ENCODE measurements at regions not wholly inside any gene's neighbourhood (a gene's known extent, or its start where the extent isn't known, plus 50 kb on each side); places are given as distances from the start of the nearest gene placed in this dataset.

DNA sequence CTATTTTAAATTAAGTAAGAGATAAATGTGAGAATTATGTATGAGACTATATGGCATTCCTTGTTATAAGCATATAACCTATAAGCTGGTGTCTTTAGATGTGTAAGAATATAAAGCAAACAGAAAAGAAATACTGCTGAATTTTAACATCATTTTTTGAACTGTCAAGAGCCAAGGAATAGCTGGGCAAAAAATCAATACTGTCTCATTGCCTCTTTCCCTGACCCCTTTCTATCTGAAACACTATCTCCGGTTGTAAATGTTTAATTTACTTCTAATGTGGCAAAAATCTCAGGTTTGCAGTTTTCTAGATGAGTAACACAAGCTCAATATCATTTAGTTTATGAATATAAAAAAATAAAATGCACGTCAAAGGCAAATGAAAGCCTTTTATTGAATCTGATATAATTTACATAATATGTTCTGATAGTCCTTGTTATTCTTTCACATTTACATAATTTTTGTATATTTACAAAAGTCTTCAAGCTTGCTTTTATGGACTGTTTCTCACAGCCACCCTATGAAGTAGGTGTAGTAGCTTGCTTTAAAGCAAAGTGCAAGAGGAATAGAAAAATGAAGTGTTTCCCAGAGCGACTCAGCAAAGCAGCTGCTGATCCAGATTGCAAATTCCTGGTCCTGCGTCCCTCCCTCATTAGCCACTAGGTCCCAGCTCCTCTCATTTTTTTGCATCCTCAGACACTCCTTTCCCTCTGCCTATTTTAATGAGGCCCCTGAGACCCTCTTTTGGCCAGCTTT is 188.2 kb upstream of the RFC3 start:
- Histone ChIP-seq H3K14ac (ENCODE audit: low read length in 2 of 2) (no peak overlapping the region), H3K9me3 (ENCODE audit: control insufficient read depth, low read length) (no peaks in the 10 kb centered on the region), H2BK5ac (ENCODE audit: low read depth, low read length, poor library complexity, severe bottlenecking) (no peak overlapping the region), H3K23ac (ENCODE audit: low read length in 2 of 2) (no peak overlapping the region), H3K27me3 (ENCODE audit: control insufficient read depth in 1 of 2, insufficient read depth in 1 of 2, low read length in 2 of 2) (no peaks in the 10 kb centered on the region), H3K27ac (ENCODE audit: low read length, poor library complexity, severe bottlenecking) (no peak overlapping the region), H2BK15ac (ENCODE audit: low read depth, poor library complexity, severe bottlenecking) (no peak overlapping the region), H3K79me1 (replicated peaks; ENCODE audit: low read length, poor library complexity, severe bottlenecking) (no peaks in the 10 kb centered on the region), H3K4ac (ENCODE audit: low read depth in 1 of 2, low read length in 2 of 2) (peak overlapping the region in 1 of 2 experiments; percentile 38), H3K18ac (ENCODE audit: low read depth in 1 of 2, low read length in 2 of 2) (peak overlapping the region in 1 of 2 experiments; percentile 54), H3K9ac (ENCODE audit: low read length) (no peak overlapping the region), H3K36me3 (ENCODE audit: control insufficient read depth in 1 of 2, insufficient read depth in 2 of 2, low read depth in 1 of 2, low read length in 2 of 2) (no peaks in the 10 kb centered on the region), H4K91ac (ENCODE audit: low read length) (no peak overlapping the region), H2BK12ac (ENCODE audit: low read length in 2 of 2) (no peak overlapping the region), H3K4me2 (ENCODE audit: low read length, poor library complexity, severe bottlenecking) (no peak overlapping the region), H3K4me1 (ENCODE audit: control insufficient read depth, insufficient read depth, low read depth, low read length) (peaks cover 5% of the 10 kb centered on the region), H2AFZ (ENCODE audit: low read depth, low read length) (no peak overlapping the region), H3K4me3 (ENCODE audit: insufficient read depth in 1 of 2, low read depth in 1 of 2, low read length in 2 of 2) (no peak overlapping the region), H4K8ac (ENCODE audit: low read length) (no peak overlapping the region), H2BK120ac (ENCODE audit: low read depth, low read length) (no peak overlapping the region), H2AK5ac (ENCODE audit: low read length, severe bottlenecking) (no peak overlapping the region)
- DNase-seq, result no peak
- 77% methylated on average over 2 of the region's 4 CpGs for WGBS

DNA sequence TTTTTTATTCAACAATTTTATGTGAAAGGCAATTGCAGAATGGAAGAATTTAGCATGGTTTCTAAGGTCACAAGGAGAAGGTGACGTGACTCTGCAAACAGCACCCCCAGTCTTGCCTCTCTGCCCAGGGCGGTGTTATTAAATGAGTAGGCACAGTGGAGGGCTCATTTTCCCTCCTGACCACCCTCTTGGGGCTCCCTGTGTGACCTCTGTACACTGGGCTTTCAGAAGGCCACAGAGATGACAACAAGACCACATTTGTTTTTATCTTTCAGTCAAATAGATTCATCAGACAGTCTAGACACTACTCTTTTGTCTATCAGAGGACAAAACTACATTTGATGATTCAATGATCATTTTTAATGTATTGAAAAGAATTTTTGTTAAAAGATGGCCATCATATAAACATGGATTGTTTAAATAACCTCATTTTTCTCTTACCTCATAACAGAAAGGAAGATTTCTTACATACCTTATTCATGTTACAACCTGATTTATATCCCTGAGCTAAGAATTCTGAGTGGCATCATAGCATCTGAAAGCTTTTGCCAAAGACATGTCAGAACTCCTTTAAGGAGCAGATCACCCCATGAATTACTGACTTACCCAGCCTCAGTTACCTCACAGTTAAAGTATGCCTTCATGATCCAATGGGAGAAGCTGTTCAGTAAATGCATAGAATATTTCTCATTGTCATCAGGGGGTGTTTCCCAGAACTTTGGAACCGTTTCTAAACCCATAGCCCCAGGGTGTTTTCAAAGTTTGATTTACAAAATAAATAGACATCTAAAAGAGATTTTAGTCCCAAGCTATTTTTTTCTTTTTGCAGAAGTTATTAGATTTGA is 184.0 kb upstream of the RFC3 start:
- H3K4ac ChIP-seq (ENCODE audit: low read depth in 1 of 2, low read length in 2 of 2), result no peak overlapping the region
- H3K27me3 ChIP-seq (ENCODE audit: control insufficient read depth in 1 of 2, insufficient read depth in 1 of 2, low read length in 2 of 2), result no peaks in the 10 kb centered on the region
- no peak overlapping the region for H2BK120ac ChIP-seq (ENCODE audit: low read depth, low read length)
- H3K4me1 ChIP-seq (ENCODE audit: control insufficient read depth, insufficient read depth, low read depth, low read length), result peaks cover 6% of the 10 kb centered on the region
- H3K36me3 ChIP-seq (ENCODE audit: control insufficient read depth in 1 of 2, insufficient read depth in 2 of 2, low read depth in 1 of 2, low read length in 2 of 2), result no peaks in the 10 kb centered on the region
- no peaks in the 10 kb centered on the region for H3K9me3 ChIP-seq (ENCODE audit: control insufficient read depth, low read length)
- H2BK12ac ChIP-seq (ENCODE audit: low read length in 2 of 2), result no peak overlapping the region
- H3K18ac ChIP-seq (ENCODE audit: low read depth in 1 of 2, low read length in 2 of 2), result no peak overlapping the region
- H3K79me1 ChIP-seq (replicated peaks; ENCODE audit: low read length, poor library complexity, severe bottlenecking), result no peaks in the 10 kb centered on the region
- peak overlapping the region; percentile 41 for H4K8ac ChIP-seq (ENCODE audit: low read length)
- H3K27ac ChIP-seq (ENCODE audit: low read length, poor library complexity, severe bottlenecking), result peak overlapping the region; percentile 40
- H2AK5ac ChIP-seq (ENCODE audit: low read length, severe bottlenecking), result peak overlapping the region; percentile 35
- H3K4me2 ChIP-seq (ENCODE audit: low read length, poor library complexity, severe bottlenecking), result no peak overlapping the region
- H2BK5ac ChIP-seq (ENCODE audit: low read depth, low read length, poor library complexity, severe bottlenecking), result no peak overlapping the region
- H2BK15ac ChIP-seq (ENCODE audit: low read depth, poor library complexity, severe bottlenecking), result no peak overlapping the region
- H3K9ac ChIP-seq (ENCODE audit: low read length), result peak overlapping the region; percentile 15
- WGBS, result 94% methylated on average over 2 of the region's 3 CpGs
- DNase-seq, result peak; percentile 29
- H3K4me3 ChIP-seq (ENCODE audit: insufficient read depth in 1 of 2, low read depth in 1 of 2, low read length in 2 of 2), result no peak overlapping the region
- H3K14ac ChIP-seq (ENCODE audit: low read length in 2 of 2), result no peak overlapping the region
- H4K91ac ChIP-seq (ENCODE audit: low read length), result no peak overlapping the region
- no peak overlapping the region for H2AFZ ChIP-seq (ENCODE audit: low read depth, low read length)
- no peak overlapping the region for H3K23ac ChIP-seq (ENCODE audit: low read length in 2 of 2)

DNA sequence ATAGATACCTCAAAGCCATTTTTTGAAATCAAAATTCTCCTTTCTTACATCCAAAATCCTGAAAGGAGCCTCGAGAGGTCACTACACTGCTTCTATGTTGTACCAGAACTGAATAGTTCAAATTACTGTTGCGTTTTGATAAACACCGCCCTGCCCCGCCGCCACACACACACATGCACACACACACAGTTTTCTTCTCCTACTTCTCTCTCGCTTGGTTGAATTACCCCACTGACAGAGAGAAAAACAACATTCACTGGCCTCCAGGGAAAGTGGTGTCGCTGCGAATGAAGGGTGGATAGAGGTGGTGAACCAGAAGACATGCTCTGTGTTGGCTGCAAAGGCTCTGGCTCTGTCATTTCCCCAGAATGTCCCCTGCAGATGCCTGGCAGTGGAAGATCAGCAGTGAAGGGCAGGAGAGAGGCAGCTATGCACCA is 183.4 kb upstream of the RFC3 start:
- WGBS, result 81% methylated on average over 7 of the region's 8 CpGs
- H3K9me3 ChIP-seq (ENCODE audit: control insufficient read depth, low read length), result no peaks in the 10 kb centered on the region
- H2BK120ac ChIP-seq (ENCODE audit: low read depth, low read length), result no peak overlapping the region
- H3K36me3 ChIP-seq (ENCODE audit: control insufficient read depth in 1 of 2, insufficient read depth in 2 of 2, low read depth in 1 of 2, low read length in 2 of 2), result no peaks in the 10 kb centered on the region
- peak overlapping the region; percentile 37 for H4K91ac ChIP-seq (ENCODE audit: low read length)
- peak overlapping the region; percentile 40 for H2BK5ac ChIP-seq (ENCODE audit: low read depth, low read length, poor library complexity, severe bottlenecking)
- H3K4me2 ChIP-seq (ENCODE audit: low read length, poor library complexity, severe bottlenecking), result peak overlapping the region; percentile 44
- no peak overlapping the region for H3K14ac ChIP-seq (ENCODE audit: low read length in 2 of 2)
- H2AK5ac ChIP-seq (ENCODE audit: low read length, severe bottlenecking), result no peak overlapping the region
- DNase-seq, result no peak
- peak overlapping the region; percentile 25 to 37 for H2BK12ac ChIP-seq (ENCODE audit: low read length in 2 of 2)
- H3K23ac ChIP-seq (ENCODE audit: low read length in 2 of 2), result no peak overlapping the region
- no peak overlapping the region for H2BK15ac ChIP-seq (ENCODE audit: low read depth, poor library complexity, severe bottlenecking)
- no peak overlapping the region for H3K4ac ChIP-seq (ENCODE audit: low read depth in 1 of 2, low read length in 2 of 2)
- H3K4me3 ChIP-seq (ENCODE audit: insufficient read depth in 1 of 2, low read depth in 1 of 2, low read length in 2 of 2), result no peak overlapping the region
- peak overlapping the region; percentile 15 for H3K9ac ChIP-seq (ENCODE audit: low read length)
- H4K8ac ChIP-seq (ENCODE audit: low read length), result no peak overlapping the region
- H3K79me1 ChIP-seq (replicated peaks; ENCODE audit: low read length, poor library complexity, severe bottlenecking), result no peaks in the 10 kb centered on the region
- H3K27me3 ChIP-seq (ENCODE audit: control insufficient read depth in 1 of 2, insufficient read depth in 1 of 2, low read length in 2 of 2), result no peaks in the 10 kb centered on the region
- peak overlapping the region; percentile 52 to 70 for H3K18ac ChIP-seq (ENCODE audit: low read depth in 1 of 2, low read length in 2 of 2)
- H3K27ac ChIP-seq (ENCODE audit: low read length, poor library complexity, severe bottlenecking), result peak overlapping the region; percentile 73
- H3K4me1 ChIP-seq (ENCODE audit: control insufficient read depth, insufficient read depth, low read depth, low read length), result peaks cover 6% of the 10 kb centered on the region
- H2AFZ ChIP-seq (ENCODE audit: low read depth, low read length), result no peak overlapping the region

DNA sequence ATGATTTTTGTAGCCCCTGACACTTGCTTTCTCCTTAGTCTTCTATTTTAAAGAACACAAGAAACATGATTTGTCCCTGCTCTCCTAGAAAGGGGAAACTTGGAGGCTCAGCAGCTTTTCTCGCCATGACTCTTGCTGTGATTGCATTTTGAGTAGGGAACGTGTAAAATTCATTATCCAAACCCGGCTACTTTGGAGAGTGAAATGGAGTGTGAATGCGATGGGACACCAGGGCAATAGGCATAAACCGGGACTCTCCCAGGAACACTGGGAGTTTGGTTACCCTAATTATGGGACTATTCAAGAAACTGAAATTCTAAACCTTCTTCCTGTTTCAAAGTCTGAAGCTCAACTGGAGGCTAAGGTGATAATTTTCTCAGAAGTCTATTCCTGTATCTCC is 181.7 kb upstream of the RFC3 start:
- H3K4me2 ChIP-seq (ENCODE audit: low read length, poor library complexity, severe bottlenecking), result no peak overlapping the region
- H3K18ac ChIP-seq (ENCODE audit: low read depth in 1 of 2, low read length in 2 of 2), result no peak overlapping the region
- H3K4ac ChIP-seq (ENCODE audit: low read depth in 1 of 2, low read length in 2 of 2), result no peak overlapping the region
- 72% methylated on average over 5 of the region's 5 CpGs for WGBS
- H3K9me3 ChIP-seq (ENCODE audit: control insufficient read depth, low read length), result no peaks in the 10 kb centered on the region
- H3K79me1 ChIP-seq (replicated peaks; ENCODE audit: low read length, poor library complexity, severe bottlenecking), result no peaks in the 10 kb centered on the region
- H3K23ac ChIP-seq (ENCODE audit: low read length in 2 of 2), result no peak overlapping the region
- H2AFZ ChIP-seq (ENCODE audit: low read depth, low read length), result no peak overlapping the region
- H3K4me1 ChIP-seq (ENCODE audit: control insufficient read depth, insufficient read depth, low read depth, low read length), result peaks cover 6% of the 10 kb centered on the region
- no peak overlapping the region for H2AK5ac ChIP-seq (ENCODE audit: low read length, severe bottlenecking)
- peak overlapping the region in 1 of 2 experiments; percentile 6 for H2BK12ac ChIP-seq (ENCODE audit: low read length in 2 of 2)
- no peaks in the 10 kb centered on the region for H3K27me3 ChIP-seq (ENCODE audit: control insufficient read depth in 1 of 2, insufficient read depth in 1 of 2, low read length in 2 of 2)
- H3K4me3 ChIP-seq (ENCODE audit: insufficient read depth in 1 of 2, low read depth in 1 of 2, low read length in 2 of 2), result no peak overlapping the region
- H3K14ac ChIP-seq (ENCODE audit: low read length in 2 of 2), result no peak overlapping the region
- no peak overlapping the region for H2BK5ac ChIP-seq (ENCODE audit: low read depth, low read length, poor library complexity, severe bottlenecking)
- no peaks in the 10 kb centered on the region for H3K36me3 ChIP-seq (ENCODE audit: control insufficient read depth in 1 of 2, insufficient read depth in 2 of 2, low read depth in 1 of 2, low read length in 2 of 2)
- H2BK120ac ChIP-seq (ENCODE audit: low read depth, low read length), result no peak overlapping the region
- no peak overlapping the region for H2BK15ac ChIP-seq (ENCODE audit: low read depth, poor library complexity, severe bottlenecking)
- DNase-seq, result no peak
- H3K9ac ChIP-seq (ENCODE audit: low read length), result no peak overlapping the region
- H3K27ac ChIP-seq (ENCODE audit: low read length, poor library complexity, severe bottlenecking), result no peak overlapping the region
- no peak overlapping the region for H4K91ac ChIP-seq (ENCODE audit: low read length)
- no peak overlapping the region for H4K8ac ChIP-seq (ENCODE audit: low read length)
